ENCODE measurements at regions not wholly inside any gene's neighbourhood (a gene's known extent, or its start where the extent isn't known, plus 50 kb on each side); places are given as distances from the start of the nearest gene placed in this dataset.

DNA sequence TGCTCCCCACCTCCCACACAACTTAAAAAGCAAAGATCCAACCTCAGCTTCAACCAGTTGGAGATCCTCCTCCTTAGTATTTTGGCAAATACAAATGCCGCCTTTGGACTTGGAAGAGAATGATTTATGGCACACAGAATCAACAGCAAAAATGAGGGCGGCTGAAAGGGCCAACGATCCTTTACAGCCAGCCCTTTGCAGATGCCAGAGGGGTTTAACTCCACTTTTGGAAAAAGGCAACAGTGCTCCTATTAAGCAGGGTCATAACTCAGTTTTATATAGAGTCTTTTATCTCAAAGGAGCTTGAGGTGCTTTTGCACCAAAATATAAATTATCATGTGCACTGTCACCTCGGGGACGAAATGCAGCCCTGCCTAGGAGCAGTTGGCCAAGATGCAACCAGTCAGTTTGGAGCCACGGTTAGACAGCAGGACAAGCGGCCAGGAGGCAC is 56.7 kb upstream of the JCAD start:
- TF ChIP-seq EZH2 (IDR thresholded peaks at IDR 0.05; ENCODE audit: borderline replicate concordance, low read depth, low read length, poor library complexity, severe bottlenecking) = no peak
- TF ChIP-seq, protein P1, sequence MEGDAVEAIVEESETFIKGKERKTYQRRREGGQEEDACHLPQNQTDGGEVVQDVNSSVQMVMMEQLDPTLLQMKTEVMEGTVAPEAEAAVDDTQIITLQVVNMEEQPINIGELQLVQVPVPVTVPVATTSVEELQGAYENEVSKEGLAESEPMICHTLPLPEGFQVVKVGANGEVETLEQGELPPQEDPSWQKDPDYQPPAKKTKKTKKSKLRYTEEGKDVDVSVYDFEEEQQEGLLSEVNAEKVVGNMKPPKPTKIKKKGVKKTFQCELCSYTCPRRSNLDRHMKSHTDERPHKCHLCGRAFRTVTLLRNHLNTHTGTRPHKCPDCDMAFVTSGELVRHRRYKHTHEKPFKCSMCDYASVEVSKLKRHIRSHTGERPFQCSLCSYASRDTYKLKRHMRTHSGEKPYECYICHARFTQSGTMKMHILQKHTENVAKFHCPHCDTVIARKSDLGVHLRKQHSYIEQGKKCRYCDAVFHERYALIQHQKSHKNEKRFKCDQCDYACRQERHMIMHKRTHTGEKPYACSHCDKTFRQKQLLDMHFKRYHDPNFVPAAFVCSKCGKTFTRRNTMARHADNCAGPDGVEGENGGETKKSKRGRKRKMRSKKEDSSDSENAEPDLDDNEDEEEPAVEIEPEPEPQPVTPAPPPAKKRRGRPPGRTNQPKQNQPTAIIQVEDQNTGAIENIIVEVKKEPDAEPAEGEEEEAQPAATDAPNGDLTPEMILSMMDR (conservative IDR thresholded peaks at IDR 0.05; ENCODE audit: low read depth, low read length) = no peak

Data from A673 (cell line).